Panc1 (cell line): ENCODE measurements at regions not wholly inside any gene's neighbourhood (a gene's known extent, or its start where the extent isn't known, plus 50 kb on each side); places are given as distances from the start of the nearest gene placed in this dataset.

Experiments
- POLR2AphosphoS5 ChIP-seq: IDR thresholded peaks from 2 replicates; pipeline ENCODE4 v1.6.1; 2012; ENCODE audit warnings: mild to moderate bottlenecking, low read depth, low read length, moderate library complexity
- TF ChIP-seq, protein P1 (sequence below): fragments of 450-650 bp; IDR thresholded peaks from 2 replicates; pipeline ENCODE4 v1.5.1; 2017; ENCODE audit warnings: mild to moderate bottlenecking

GRCh38 chr6:132088150-132088549, 137.0 kb upstream of the CCN2 start:
- TF ChIP-seq, protein P1, sequence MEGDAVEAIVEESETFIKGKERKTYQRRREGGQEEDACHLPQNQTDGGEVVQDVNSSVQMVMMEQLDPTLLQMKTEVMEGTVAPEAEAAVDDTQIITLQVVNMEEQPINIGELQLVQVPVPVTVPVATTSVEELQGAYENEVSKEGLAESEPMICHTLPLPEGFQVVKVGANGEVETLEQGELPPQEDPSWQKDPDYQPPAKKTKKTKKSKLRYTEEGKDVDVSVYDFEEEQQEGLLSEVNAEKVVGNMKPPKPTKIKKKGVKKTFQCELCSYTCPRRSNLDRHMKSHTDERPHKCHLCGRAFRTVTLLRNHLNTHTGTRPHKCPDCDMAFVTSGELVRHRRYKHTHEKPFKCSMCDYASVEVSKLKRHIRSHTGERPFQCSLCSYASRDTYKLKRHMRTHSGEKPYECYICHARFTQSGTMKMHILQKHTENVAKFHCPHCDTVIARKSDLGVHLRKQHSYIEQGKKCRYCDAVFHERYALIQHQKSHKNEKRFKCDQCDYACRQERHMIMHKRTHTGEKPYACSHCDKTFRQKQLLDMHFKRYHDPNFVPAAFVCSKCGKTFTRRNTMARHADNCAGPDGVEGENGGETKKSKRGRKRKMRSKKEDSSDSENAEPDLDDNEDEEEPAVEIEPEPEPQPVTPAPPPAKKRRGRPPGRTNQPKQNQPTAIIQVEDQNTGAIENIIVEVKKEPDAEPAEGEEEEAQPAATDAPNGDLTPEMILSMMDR: no peak
- TF ChIP-seq POLR2AphosphoS5: no peak
